Lower lobe of right lung (tissue), 2 donors: ENCODE measurements at regions not wholly inside any gene's neighbourhood (a gene's known extent, or its start where the extent isn't known, plus 50 kb on each side); places are given as distances from the start of the nearest gene placed in this dataset.

ENCODE experiments used
- ATAC-seq, 2 donors: fragments of 200-7000 bp; cut with Tn5 transposase; one replicate each; pipeline ENCODE4 v1.9.1; 2020 to 2022; ENCODE audit warnings: mild to moderate bottlenecking in 2 of 2, moderate library complexity in 2 of 2
- DNase-seq: peaks from one replicate; pipeline ENCODE4 v3.0.0-alpha.2; 2020
- H3K27ac ChIP-seq: fragments of 200-600 bp; one replicate; pipeline ENCODE4 v1.8.0; 2022
- H3K27me3 ChIP-seq: fragments of 200-600 bp; one replicate; pipeline ENCODE4 v1.8.0; 2022; ENCODE audit warnings: low read depth
- H3K36me3 ChIP-seq: fragments of 200-600 bp; one replicate; pipeline ENCODE4 v1.8.0; 2022; ENCODE audit warnings: mild to moderate bottlenecking
- H3K4me1 ChIP-seq: fragments of 200-600 bp; one replicate; pipeline ENCODE4 v1.8.0; 2022
- H3K4me3 ChIP-seq: fragments of 200-600 bp; one replicate; pipeline ENCODE4 v1.8.0; 2022; ENCODE audit warnings: mild to moderate bottlenecking
- H3K9me3 ChIP-seq: fragments of 200-600 bp; one replicate; pipeline ENCODE4 v1.8.0; 2022
- intact Hi-C: fragments of 100-400 bp; cut with DNase I; formaldehyde crosslinking; loops from one replicate; pipeline ENCODE4 v1.11.0; 2022
- TF ChIP-seq, protein P1 (sequence below): fragments of 200-600 bp; IDR thresholded peaks from one replicate; pipeline ENCODE4 v1.8.0; 2022; ENCODE audit warnings: antibody characterized with exemption, mild to moderate bottlenecking
- donor health status: DM: no; HTN: yes; CAD: no; lungs with severe emphysema.

DNA sequence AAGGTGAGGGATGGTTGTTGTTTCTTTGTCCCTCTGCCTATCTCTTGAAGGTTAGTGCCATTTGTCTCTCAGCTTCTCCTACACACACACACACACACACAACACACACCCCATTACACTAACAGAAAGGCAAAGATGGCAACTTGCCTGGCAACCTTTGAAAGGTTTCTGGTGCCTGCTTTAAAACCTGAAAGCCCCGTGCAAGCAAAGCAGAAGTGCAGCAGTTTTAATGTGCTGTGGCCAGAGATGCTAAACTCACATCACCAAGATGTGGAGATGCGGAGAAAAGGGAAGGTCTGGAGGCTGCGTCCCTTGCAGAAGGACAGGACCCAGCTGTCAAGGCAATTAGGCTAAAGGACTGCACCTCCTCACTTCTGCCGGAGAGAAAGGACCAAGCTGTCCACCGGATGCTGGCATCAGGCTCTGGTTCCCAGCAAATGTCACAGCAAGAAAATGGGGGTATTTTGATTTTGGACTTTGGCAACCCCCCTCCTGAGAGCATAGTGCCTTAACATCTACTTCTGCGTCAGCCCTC is 196.4 kb downstream of the ARL4C start:
- H3K27me3 ChIP-seq, result no peaks in the 10 kb centered on the region
- TF ChIP-seq, protein P1, sequence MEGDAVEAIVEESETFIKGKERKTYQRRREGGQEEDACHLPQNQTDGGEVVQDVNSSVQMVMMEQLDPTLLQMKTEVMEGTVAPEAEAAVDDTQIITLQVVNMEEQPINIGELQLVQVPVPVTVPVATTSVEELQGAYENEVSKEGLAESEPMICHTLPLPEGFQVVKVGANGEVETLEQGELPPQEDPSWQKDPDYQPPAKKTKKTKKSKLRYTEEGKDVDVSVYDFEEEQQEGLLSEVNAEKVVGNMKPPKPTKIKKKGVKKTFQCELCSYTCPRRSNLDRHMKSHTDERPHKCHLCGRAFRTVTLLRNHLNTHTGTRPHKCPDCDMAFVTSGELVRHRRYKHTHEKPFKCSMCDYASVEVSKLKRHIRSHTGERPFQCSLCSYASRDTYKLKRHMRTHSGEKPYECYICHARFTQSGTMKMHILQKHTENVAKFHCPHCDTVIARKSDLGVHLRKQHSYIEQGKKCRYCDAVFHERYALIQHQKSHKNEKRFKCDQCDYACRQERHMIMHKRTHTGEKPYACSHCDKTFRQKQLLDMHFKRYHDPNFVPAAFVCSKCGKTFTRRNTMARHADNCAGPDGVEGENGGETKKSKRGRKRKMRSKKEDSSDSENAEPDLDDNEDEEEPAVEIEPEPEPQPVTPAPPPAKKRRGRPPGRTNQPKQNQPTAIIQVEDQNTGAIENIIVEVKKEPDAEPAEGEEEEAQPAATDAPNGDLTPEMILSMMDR, result no peak
- DNase-seq, result no peak
- H3K9me3 ChIP-seq, result no peaks in the 10 kb centered on the region
- no peak for ATAC-seq
- no peaks in the 10 kb centered on the region for H3K4me1 ChIP-seq
- intact Hi-C loops, result no loop called here
- no peak overlapping the region for H3K27ac ChIP-seq
- no peaks in the 10 kb centered on the region for H3K36me3 ChIP-seq
- no peak overlapping the region for H3K4me3 ChIP-seq

DNA sequence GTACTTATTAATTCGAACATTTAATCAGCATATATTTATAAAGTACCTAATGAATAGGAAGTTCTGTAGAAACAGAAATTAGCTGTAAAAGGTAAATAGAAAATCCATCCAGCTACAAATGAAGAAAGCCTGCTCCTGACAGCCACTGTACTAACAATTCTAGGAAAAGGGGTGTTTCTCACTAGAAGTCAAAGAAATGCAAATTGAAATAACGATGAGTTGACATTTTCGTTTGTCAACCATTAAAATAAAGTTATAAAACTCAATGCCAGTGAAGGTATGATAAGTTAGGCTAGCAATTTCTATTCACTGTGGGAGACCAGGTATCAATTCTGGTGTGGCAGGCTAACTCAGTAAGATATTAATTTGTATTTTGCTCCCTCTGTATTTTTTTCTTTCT is 198.0 kb downstream of the ARL4C start:
- no peak for DNase-seq
- Histone ChIP-seq H3K27me3 (no peaks in the 10 kb centered on the region), H3K9me3 (no peaks in the 10 kb centered on the region), H3K27ac (no peak overlapping the region), H3K36me3 (no peaks in the 10 kb centered on the region), H3K4me3 (no peak overlapping the region), H3K4me1 (no peaks in the 10 kb centered on the region)
- TF ChIP-seq, protein P1, result no peak
- no peak for ATAC-seq
- intact Hi-C loops, result no loop called here

DNA sequence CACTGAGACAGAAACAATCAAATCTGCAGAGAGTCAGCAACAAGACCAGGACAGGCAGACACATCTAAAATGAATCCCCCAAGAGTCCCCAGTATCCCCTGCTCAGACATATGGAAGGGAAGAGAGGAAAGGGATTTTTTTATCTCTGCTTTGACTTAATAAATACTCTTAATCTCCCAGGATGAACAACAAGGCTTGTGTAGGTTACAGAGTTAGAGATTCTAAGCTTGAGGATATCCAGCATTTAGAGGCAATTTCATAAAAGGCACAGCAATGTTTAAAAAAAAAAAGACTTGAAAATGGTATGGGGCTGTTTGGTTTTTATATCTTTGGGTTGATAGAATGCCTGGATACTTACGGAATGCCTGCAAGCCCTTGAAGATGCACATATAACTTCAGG is 199.9 kb downstream of the ARL4C start:
- H3K4me3 ChIP-seq, result no peak overlapping the region
- H3K27ac ChIP-seq, result no peak overlapping the region
- H3K4me1 ChIP-seq, result peaks cover 8% of the 10 kb centered on the region
- H3K9me3 ChIP-seq, result no peaks in the 10 kb centered on the region
- intact Hi-C loops, result no loop called here
- TF ChIP-seq, protein P1, result no peak
- ATAC-seq, result no peak
- H3K27me3 ChIP-seq, result no peaks in the 10 kb centered on the region
- DNase-seq, result no peak
- no peaks in the 10 kb centered on the region for H3K36me3 ChIP-seq

DNA sequence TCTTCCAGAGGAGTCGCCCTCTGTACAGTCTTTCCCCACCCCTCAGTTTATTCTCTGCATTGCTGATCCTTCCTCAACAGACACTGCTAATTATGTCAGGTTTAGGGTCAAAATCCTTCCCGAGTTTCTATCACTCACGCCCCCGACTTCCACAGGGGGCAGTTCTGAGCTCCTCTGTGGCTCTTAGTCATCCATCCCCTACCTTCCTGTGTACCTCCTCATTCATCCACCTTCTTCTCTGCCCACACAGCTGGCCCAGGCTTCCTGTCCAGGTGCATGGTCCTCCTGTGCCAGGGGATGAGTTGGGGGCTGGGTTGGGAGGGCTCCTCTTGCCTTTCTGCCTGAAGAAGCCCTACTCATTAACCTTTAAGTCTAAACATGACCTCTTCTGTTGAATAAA is 202.9 kb downstream of the ARL4C start:
- Histone ChIP-seq H3K27ac (no peak overlapping the region), H3K36me3 (no peaks in the 10 kb centered on the region), H3K9me3 (no peaks in the 10 kb centered on the region), H3K4me3 (no peak overlapping the region), H3K4me1 (peaks cover 37% of the 10 kb centered on the region), H3K27me3 (no peaks in the 10 kb centered on the region)
- TF ChIP-seq, protein P1, result no peak
- DNase-seq (no peak), ATAC-seq (no peak)
- intact Hi-C loops, result no loop called here

DNA sequence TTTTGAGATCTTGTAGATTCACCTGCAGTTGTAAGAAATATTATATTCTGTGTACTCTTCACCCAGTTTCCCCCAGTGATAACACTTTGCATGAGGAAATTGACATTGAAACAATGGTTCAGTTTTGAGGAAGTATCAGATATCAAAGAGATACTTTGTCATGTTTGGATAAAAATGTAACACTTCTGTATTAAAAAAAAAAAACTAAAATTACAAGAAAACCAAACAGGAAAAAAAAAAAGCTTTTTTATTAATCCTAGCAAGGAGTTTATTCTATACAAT is 204.0 kb downstream of the ARL4C start:
- H3K27me3 ChIP-seq, result no peaks in the 10 kb centered on the region
- intact Hi-C loops, result no loop called here
- H3K27ac ChIP-seq, result peak overlapping the region; percentile 71
- H3K36me3 ChIP-seq, result no peaks in the 10 kb centered on the region
- DNase-seq, result no peak
- peaks cover 38% of the 10 kb centered on the region for H3K4me1 ChIP-seq
- no peak for ATAC-seq
- H3K9me3 ChIP-seq, result no peaks in the 10 kb centered on the region
- H3K4me3 ChIP-seq, result no peak overlapping the region
- TF ChIP-seq, protein P1, result no peak
